G401 (cell line): ENCODE measurements at regions not wholly inside any gene's neighbourhood (a gene's known extent, or its start where the extent isn't known, plus 50 kb on each side); places are given as distances from the start of the nearest gene placed in this dataset.
"Not testable (repeated sequence)": the region's sequence is repeated elsewhere in the genome, so short reads cannot be mapped to it uniquely, and the experiment has no call there.

Experiments
- DNase-seq: peaks from one replicate; pipeline ENCODE4 v3.0.0-alpha.2; 2015; ENCODE audit warnings: low spot score
- in situ Hi-C: cut with HindIII; loops from 2 replicates; pipeline ENCODE4 v1.10.0; 2016; ENCODE audit warnings: low sequenced_read_pairs, mixed read lengths

GRCh38 chr9:95574176-95574575 is 57.4 kb upstream of the PTCH1 start:
- DNase-seq, result no peak
- in situ Hi-C loops, result no loop called here

DNA sequence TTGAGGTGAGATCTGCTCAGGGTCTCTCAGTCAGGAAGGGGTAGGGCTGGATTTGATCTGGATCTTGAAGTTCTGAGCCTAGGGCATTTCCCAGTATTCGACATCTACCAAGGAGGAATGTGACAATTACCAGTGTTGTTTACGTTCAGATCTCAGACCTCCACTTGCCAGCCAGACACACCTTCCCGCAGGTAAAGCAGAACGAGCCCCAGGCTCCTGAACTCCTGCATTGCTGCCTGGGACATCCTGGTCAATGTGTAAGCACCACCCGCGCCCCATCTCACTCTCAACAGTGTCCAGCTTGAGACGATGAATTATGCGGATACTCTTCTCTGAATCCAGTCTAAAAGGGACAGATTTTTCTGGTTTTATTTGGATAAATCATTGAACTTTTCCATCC is 56.7 kb upstream of the PTCH1 start:
- in situ Hi-C loops, result no loop called here

DNA sequence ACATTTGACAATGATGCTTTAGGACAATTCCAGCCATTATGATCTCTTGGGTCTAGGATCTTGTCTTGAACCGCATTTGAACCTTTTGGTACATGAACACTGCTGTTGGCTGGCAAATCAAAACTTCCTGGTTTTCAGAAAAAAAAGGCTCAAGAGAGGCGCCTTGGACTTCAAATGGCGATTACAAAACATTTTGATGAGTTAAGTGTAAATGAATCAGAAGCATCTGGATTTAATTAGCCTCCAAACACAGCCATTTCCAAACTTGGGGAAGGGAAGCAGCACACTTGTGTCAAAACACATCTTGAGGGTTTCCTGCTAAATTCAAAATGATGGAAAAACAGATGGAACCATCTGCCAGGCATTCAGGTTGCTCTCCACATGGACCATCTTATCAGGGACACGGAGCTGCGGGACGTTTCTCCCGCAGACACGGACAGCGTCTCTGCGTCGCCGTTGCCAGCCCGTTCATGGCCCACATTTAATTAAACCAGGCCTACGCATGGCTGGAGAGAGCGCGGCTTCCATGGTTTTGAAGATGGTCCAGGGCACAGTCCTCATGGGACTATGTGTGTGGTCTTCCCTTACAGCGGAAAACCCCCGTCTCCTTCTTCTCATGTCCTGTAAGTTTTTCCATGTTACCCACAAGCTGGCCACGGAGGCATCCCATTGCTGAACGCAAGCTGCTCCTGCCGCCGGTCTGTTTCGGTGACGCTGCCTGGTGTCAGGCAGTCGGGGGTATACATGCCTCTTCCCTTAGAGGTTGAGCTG is 55.8 kb upstream of the PTCH1 start:
- in situ Hi-C loops, result no loop called here
- DNase-seq, result peak; percentile 55

More for the DNA sequence above, 56.7 kb upstream of the PTCH1 start:
- peak; percentile 1 for DNase-seq

GRCh38 chr9:95570646-95571045 is 53.9 kb upstream of the PTCH1 start:
- peak; percentile 69 for DNase-seq
- in situ Hi-C loops, result no loop called here

GRCh38 chr9:95570150-95570549 is 53.4 kb upstream of the PTCH1 start:
- in situ Hi-C loops, result no loop called here
- peak; percentile 3 for DNase-seq

DNA sequence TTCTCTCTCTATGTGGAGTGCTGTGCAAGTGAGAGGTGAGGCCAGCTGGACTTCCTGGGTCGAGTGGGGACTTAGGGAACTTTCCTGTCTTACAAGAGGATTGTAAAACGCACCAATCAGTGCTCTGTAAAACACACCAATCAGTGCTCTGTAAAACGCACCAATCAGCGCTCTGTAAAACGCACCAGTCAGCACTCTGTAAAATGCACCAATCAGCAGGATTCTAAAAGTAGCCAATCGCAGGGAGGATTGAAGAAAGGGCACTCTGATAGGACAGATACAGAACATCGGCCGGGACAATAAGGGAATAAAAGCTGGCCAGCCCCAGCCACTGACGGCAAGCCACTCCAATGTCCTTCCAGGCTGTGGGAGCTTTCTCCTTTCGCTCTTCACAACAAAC is 52.0 kb upstream of the PTCH1 start:
- not testable (repeated sequence) for DNase-seq

More for the DNA sequence above, 52.0 kb upstream of the PTCH1 start:
- in situ Hi-C loops, result not testable (repeated sequence)
